ENCODE measurements at regions not wholly inside any gene's neighbourhood (a gene's known extent, or its start where the extent isn't known, plus 50 kb on each side); places are given as distances from the start of the nearest gene placed in this dataset.

DNA sequence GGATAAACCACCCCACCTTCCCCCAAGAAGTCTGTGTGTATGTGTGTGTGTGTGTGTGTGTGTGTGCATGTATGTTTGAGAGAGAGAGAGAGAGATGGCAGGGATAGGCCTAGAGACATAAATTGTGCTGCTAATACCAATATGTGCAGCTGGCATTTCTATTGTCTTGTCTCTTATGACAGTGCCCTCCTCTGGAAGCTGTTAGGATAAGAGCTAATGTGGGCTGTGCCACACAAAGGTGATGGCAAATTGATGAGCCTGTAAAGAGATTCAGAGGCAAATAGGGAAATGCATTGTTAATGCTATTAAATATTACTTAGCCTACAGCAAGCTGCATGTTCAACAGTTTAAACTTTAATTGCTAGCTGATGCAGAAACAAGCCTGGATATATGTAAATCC is 332.0 kb downstream of the NKX6-1 start:
- no peak for TF ChIP-seq POLR2AphosphoS5 (IDR thresholded peaks at IDR 0.05; ENCODE audit: borderline replicate concordance, low read depth, low read length)
- TF ChIP-seq EZH2 (IDR thresholded peaks at IDR 0.05): no peak
- TF ChIP-seq FOXP2 (optimal IDR thresholded peaks at IDR 0.05; ENCODE audit: control extremely low read depth, extremely low read length, insufficient read depth): no peak
